Activated CD8-positive, alpha-beta memory T cell treated with anti-CD3 and anti-CD28 coated beads, Interleukin-2, amount 10 ng/mL, durations not matched to agents 7 days and 5 days (primary cell): ENCODE measurements at regions not wholly inside any gene's neighbourhood (a gene's known extent, or its start where the extent isn't known, plus 50 kb on each side); places are given as distances from the start of the nearest gene placed in this dataset.

Source experiments
- ATAC-seq: fragments of 150-1000 bp; cut with Tn5 transposase; one replicate; pipeline ENCODE4 v1.10.0; 2021; ENCODE audit warnings: moderate library complexity
- CTCF ChIA-PET: fragments of 350-600 bp; sonication (Branson Sonifier 250); formaldehyde crosslinking; loops from one replicate; lab custom pipeline; 2021; ENCODE audit warnings: antibody characterized with exemption; lab: Charles Lee
- DNase-seq: peaks from one replicate; pipeline ENCODE4 v3.0.0-alpha.2; 2020
- H3K27ac Mint-ChIP-seq: one replicate; pipeline ENCODE4 v1.8.0; 2021; ENCODE audit warnings: mild to moderate bottlenecking, mixed read lengths
- H3K27me3 Mint-ChIP-seq: one replicate; pipeline ENCODE4 v1.8.0; 2021; ENCODE audit warnings: mixed read lengths
- H3K36me3 Mint-ChIP-seq: one replicate; pipeline ENCODE4 v1.8.0; 2021; ENCODE audit warnings: mild to moderate bottlenecking, mixed read lengths
- H3K4me1 Mint-ChIP-seq: one replicate; pipeline ENCODE4 v1.8.0; 2021; ENCODE audit warnings: mixed read lengths
- H3K4me3 Mint-ChIP-seq: one replicate; pipeline ENCODE4 v1.8.0; 2021; ENCODE audit warnings: mild to moderate bottlenecking, moderate library complexity, mixed read lengths
- H3K9me3 Mint-ChIP-seq: one replicate; pipeline ENCODE4 v1.8.0; 2022; ENCODE audit warnings: low read depth, mixed read lengths

DNA sequence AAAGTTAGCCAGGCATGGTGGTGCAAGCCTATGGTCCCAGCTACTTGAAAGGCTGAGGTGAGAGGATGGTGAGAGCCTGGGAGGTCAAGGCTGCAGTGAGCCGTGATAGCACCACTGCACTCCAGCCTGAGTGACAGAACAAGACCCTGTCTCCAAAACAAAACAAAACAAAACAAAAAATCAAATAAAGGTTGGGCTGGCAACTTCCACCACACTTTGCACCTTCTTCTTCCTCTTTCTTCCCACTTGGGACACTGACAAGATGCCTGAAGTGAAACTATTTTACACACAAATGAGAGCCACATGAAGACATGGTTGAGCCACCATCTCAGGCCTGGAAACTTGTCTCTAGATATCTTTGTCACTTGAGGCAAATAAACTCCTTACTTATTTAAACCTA, 53.8 kb upstream of the CCDC28A start:
- Mint-ChIP-seq H3K27me3 (peaks cover 30% of the 10 kb centered on the region), H3K27ac (no peak overlapping the region), H3K4me1 (no peaks in the 10 kb centered on the region), H3K36me3 (no peaks in the 10 kb centered on the region), H3K4me3 (no peak overlapping the region), H3K9me3 (peaks cover 4% of the 10 kb centered on the region)
- ATAC-seq = no peak
- CTCF ChIA-PET = no interaction called here
- no peak for DNase-seq

DNA sequence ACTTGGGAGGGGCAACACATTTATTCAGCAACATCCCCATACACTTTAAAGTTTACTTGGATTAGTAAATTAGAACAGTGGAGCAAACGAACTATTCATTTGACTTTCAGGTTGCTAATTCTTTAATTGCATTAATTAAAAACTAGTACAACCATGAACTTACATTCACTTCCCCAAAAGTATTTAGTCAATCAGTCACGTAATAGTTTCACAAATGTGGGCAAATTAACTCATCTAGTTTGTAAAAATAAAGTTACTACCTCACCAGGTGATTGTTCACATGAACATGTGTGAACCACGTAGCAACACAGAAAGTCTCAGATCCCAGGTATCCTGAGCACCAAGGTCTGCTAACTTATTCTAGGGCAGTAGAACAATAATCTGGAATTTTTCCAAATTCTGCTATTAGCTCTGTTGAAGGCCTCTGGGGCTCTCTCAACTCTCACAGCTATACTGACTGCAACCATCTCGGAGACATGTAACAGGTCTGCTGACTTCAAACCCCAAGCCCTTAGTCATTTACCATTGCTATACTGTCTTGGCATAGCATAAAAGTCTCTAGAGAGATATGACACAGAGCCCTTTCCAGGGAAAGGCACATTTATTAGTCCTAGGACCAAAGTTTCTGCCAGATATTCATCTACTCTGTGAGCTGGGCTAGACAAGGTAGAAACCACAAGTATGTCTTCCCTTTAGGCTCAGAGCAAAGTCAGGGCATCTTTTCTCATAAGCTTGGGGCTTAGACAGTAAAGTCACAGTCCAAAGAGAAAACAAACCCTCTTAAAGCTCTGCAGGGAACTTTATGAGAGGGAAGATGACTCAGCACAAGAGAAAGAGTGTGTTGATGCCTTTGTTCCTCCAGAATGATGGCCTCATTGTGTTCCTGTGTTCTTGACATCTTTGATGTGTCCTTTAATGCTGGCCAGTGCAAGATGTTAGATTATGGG, 50.9 kb upstream of the CCDC28A start:
- DNase-seq (no peak), ATAC-seq (no peak)
- Mint-ChIP-seq H3K27ac (no peak overlapping the region), H3K9me3 (no peaks in the 10 kb centered on the region), H3K4me3 (no peak overlapping the region), H3K27me3 (peaks cover 6% of the 10 kb centered on the region), H3K36me3 (no peaks in the 10 kb centered on the region), H3K4me1 (no peaks in the 10 kb centered on the region)
- CTCF ChIA-PET = no interaction called here
